HL-60 (cell line): ENCODE measurements at regions not wholly inside any gene's neighbourhood (a gene's known extent, or its start where the extent isn't known, plus 50 kb on each side); places are given as distances from the start of the nearest gene placed in this dataset.

ENCODE experiments used
- DNase-seq, 2 experiments: peaks; one replicate each; pipeline ENCODE4 v3.0.0-alpha.2; 2010 to 2020; ENCODE audit warnings: low read depth in 1 of 2, low spot score in 1 of 2
- H3K27ac ChIP-seq: fragments of 250-450 bp; sonication (Bioruptor Pico); replicated peaks from 2 replicates; pipeline ENCODE4 v1.5.1; 2020; ENCODE audit warnings: mild to moderate bottlenecking, moderate library complexity
- H3K27me3 ChIP-seq: fragments of 250-450 bp; sonication (Bioruptor Pico); 2 replicates; pipeline ENCODE4 v1.5.1; 2021; ENCODE audit warnings: mild to moderate bottlenecking, moderate library complexity; ENCODE audit not compliant: insufficient read depth, poor library complexity, severe bottlenecking
- H3K4me3 ChIP-seq: replicated peaks from 2 replicates; pipeline ENCODE4 v1.5.1; 2011; ENCODE audit warnings: mild to moderate bottlenecking, control low read depth, low read length; ENCODE audit not compliant: insufficient read depth
- CTCF ChIP-seq: IDR thresholded peaks from one replicate; pipeline ENCODE4 v1.5.1; 2011; ENCODE audit warnings: low read length, control low read depth, inconsistent platforms; ENCODE audit not compliant: insufficient read depth
- GABPA ChIP-seq: IDR thresholded peaks from 2 replicates; pipeline ENCODE4 v1.6.1; 2012; ENCODE audit warnings: low read depth
- POLR2AphosphoS5 ChIP-seq: IDR thresholded peaks from 2 replicates; pipeline ENCODE4 v1.6.1; 2012; ENCODE audit warnings: low read depth
- REST ChIP-seq: IDR thresholded peaks from 2 replicates; pipeline ENCODE4 v1.6.1; 2012; ENCODE audit warnings: low read depth; ENCODE audit not compliant: insufficient replicate concordance
- SPI1 ChIP-seq: IDR thresholded peaks from 2 replicates; pipeline ENCODE4 v1.6.1; 2012; ENCODE audit warnings: low read depth, mild to moderate bottlenecking, borderline replicate concordance

GRCh38 chrX:149298111-149298510 is 207.0 kb downstream of the IDS start:
- Histone ChIP-seq H3K27ac (no peak overlapping the region), H3K27me3 (peaks cover 3% of the 10 kb centered on the region), H3K4me3 (no peak overlapping the region)
- TF ChIP-seq REST (no peak), CTCF (no peak), SPI1 (no peak), POLR2AphosphoS5 (no peak), GABPA (no peak)
- no peak for DNase-seq

GRCh38 chrX:149296092-149296491 is 209.0 kb downstream of the IDS start:
- TF ChIP-seq REST (no peak), POLR2AphosphoS5 (no peak), CTCF (no peak), SPI1 (no peak), GABPA (no peak)
- H3K4me3 ChIP-seq = no peak overlapping the region
- DNase-seq = no peak
- H3K27me3 ChIP-seq = peaks cover 3% of the 10 kb centered on the region
- no peak overlapping the region for H3K27ac ChIP-seq

GRCh38 chrX:149286940-149287349 is 218.2 kb downstream of the IDS start:
- TF ChIP-seq GABPA (no peak), SPI1 (no peak), REST (no peak), CTCF (peak; percentile 19)
- Histone ChIP-seq H3K4me3 (no peak overlapping the region), H3K27me3 (no peaks in the 10 kb centered on the region), H3K27ac (no peak overlapping the region)
- peak in 1 of 2 experiments; percentile 41 for DNase-seq
